Testis (tissue), 2 donors: ENCODE measurements at regions not wholly inside any gene's neighbourhood (a gene's known extent, or its start where the extent isn't known, plus 50 kb on each side); places are given as distances from the start of the nearest gene placed in this dataset.

Source experiments
- POLR2A ChIP-seq: fragments of 450-650 bp; IDR thresholded peaks from one replicate; pipeline ENCODE4 v1.6.1; 2017; ENCODE audit warnings: antibody characterized with exemption, mild to moderate bottlenecking, moderate library complexity
- TF ChIP-seq, protein P1 (sequence below), 3 experiments: fragments of 450-650 bp in 2 of 3; fragments of 200-600 bp in 1 of 3; sonication (generic) in 1 of 3; IDR thresholded peaks; one replicate each; pipeline ENCODE4 v1.5.1; 2016 to 2019; ENCODE audit warnings: antibody characterized with exemption in 3 of 3, mild to moderate bottlenecking in 2 of 3, moderate library complexity in 1 of 3

DNA sequence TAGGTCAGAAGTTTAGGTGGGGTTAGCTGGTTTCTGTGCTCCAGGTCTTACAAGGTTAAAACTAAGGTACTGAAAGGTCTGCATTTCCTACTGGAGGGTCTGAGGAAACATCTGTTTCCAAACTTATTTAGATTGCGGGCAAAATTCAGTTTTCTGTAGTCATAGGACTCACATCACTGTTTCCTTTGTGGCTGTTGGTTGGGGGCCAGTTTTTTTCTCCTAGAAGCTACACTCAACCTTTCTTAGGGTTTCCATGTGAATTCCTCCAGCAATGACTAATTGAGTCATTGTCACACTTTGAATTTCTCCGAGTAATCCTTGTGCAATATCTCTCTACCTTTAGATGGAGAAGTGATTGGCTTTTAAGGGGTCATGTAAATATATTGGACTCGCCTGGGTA lies 773.4 kb upstream of the SLITRK1 start:
- TF ChIP-seq, protein P1, sequence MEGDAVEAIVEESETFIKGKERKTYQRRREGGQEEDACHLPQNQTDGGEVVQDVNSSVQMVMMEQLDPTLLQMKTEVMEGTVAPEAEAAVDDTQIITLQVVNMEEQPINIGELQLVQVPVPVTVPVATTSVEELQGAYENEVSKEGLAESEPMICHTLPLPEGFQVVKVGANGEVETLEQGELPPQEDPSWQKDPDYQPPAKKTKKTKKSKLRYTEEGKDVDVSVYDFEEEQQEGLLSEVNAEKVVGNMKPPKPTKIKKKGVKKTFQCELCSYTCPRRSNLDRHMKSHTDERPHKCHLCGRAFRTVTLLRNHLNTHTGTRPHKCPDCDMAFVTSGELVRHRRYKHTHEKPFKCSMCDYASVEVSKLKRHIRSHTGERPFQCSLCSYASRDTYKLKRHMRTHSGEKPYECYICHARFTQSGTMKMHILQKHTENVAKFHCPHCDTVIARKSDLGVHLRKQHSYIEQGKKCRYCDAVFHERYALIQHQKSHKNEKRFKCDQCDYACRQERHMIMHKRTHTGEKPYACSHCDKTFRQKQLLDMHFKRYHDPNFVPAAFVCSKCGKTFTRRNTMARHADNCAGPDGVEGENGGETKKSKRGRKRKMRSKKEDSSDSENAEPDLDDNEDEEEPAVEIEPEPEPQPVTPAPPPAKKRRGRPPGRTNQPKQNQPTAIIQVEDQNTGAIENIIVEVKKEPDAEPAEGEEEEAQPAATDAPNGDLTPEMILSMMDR (IDR thresholded peaks at IDR 0.05): no peak
- TF ChIP-seq POLR2A: no peak
